GM19025 (cell line): ENCODE measurements at regions not wholly inside any gene's neighbourhood (a gene's known extent, or its start where the extent isn't known, plus 50 kb on each side); places are given as distances from the start of the nearest gene placed in this dataset.
"Not testable (repeated sequence)": the region's sequence is repeated elsewhere in the genome, so short reads cannot be mapped to it uniquely, and the experiment has no call there.

Experiments
- ATAC-seq: cut with Tn5 transposase; IDR thresholded peaks from one replicate; pipeline ENCODE4 v1.9.1; 2021; ENCODE audit warnings: mild to moderate bottlenecking, low read depth, moderate library complexity; ENCODE audit not compliant: unreplicated experiment

DNA sequence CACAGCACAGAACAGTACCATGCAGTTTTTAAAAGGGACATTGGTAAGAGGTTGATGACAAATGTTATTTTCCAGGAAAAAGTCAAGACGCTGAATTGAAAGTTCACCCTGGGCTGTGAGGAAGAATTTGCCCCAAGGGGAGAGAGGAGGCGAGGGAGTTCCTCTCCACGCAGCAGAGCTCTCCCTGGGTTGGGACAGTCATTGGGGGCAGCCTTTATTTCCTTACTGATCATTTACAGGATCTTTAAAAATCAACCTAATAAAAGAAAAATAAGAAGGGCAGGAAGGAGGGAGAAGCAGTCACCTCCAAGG, 49.9 kb upstream of the WNT7B start:
- ATAC-seq = no peak

DNA sequence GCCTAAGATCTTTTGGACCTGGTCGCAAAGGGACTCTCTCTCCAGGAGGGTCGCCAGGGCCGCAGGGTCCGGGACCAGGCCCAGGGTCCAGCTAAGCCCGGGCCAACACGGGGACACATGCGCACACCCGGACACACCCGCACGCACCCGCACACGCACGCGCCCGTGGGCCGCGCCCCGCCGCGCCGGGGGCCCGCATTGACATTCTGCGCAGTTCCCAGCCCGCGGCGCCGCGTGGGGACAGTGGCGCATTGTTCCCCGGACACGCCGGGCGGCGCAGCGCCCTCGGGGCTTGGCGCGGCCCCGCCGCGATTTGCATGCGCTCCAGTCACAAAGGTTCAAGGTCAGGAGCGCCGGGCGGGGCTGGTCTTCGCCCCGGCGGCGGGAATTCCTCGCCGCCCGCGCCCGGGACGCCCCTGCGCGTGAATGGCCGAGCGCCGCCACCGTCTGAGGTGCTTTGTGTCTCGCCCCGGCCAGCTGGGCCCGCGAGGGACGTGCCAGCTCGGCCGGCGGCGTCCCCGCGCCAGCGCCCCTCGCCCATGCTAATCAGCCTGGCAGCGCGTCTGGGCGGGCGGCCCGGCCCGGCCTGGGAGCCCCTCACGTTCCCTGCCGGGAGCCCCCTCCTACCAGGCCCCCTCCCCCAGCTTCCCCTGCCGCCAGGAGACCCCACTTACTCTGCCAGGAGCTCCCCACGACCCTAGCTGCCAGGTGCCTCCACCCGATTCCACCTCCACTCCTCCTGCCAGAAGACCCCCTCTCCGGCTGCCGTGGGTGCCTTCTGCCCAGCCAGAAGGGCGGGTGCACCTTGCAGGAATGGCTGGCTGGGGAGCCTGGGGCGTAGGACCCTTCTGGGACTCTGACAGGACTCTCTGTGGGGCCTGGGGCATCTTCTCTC, 50.5 kb upstream of the WNT7B start:
- ATAC-seq = no peak

- ATAC-seq = no peak
Observed at GRCh38 chr22:46028106-46028991, 51.4 kb upstream of the WNT7B start.

DNA sequence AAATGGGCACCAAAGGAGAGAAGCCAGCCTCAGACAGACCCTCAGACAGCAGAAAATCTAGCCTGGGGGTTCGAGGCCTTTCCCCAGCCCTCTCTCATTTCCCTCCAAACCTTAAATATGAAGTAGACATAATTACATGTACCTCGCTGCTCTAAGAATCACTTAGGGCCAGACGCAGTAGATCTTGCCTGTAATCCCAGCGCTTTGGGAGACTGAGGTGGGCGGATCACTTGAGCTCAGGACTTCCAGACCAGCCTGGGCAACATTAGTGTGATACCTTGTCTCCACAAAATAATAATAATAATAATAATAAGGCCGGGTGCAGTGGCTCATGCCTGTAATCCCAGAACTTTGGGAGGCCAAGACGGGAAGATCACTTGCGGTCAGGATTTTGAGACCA, 52.1 kb upstream of the WNT7B start:
- no peak for ATAC-seq

DNA sequence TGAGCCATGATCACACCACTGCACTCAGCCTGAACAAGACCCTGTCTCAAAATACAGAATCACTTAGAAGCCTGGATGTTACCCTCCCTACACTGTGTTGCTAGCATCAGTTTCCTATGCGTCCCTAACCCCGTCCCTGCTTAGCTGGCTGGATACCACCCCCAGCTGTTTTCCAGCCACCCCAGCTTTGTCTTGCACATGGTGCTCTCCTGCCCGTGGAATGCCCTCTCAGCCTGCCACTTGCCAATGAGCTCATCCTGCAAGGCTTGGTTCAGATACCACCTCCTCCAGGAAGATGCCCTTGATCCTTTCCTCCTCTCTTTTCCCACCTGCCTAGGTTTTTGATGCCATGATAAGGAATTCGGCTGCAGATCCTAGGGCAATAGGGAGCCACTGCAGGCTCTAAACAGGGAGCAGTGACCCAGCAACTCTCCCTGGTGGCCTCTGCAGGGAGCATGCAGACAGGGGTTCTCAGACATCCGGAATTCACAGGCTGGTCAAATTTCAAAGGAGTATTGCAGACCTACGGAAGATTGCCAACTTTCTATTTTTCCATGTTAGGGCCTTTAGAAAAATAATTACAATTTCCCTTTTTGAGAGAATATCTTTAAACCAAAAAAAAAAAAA, 52.7 kb upstream of the WNT7B start:
- no peak for ATAC-seq

GRCh38 chr22:46030231-46030880, 53.4 kb upstream of the WNT7B start:
- no peak for ATAC-seq

- ATAC-seq = no peak
Observed at GRCh38 chr22:46031066-46031465, 54.1 kb upstream of the WNT7B start.

- ATAC-seq = no peak
Observed at GRCh38 chr22:46031557-46031956, 54.6 kb upstream of the WNT7B start.

GRCh38 chr22:46031965-46032851, 55.2 kb upstream of the WNT7B start:
- ATAC-seq = no peak

DNA sequence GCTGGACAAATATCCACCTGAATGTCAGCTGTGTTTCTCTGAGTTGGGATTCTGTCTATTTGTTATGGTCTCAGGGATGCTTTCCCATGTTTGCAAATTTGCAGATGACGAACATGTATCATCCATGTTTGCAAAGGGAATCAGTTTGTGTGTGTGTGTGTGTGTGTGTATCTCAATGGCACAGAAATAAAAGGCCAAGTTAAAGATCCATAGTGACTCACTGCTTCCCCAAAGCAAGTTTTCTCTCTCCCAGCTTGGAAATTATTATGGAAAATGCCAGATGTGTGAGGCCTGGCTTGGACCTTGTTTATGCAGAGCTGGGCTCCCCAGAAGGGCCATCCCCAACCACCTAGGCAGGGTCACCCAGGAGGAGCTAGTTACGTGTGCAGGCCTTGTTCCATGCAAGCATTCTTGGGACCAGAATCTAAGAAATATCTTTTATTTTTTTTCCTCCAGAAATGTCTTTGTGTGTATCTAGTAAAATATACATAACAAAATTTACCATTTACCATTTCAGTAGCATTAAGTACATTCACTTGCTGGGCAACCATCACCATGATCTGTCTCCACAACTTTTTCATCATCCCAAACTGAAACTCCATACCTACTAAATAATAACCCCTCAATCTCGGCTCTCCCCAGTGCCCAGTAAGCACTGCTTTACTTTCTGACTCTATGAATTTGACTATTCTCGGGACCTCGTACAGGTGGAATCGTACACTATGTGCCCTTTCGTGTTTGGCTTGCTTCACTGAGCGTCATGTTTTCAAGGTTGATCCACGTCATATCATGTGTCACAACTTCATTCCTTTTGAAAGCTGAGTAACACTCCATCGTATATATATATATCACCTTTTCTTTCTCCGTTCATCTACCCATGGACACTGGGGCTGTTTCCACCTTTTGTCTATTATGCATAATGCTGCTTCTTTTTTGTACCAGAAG, 56.6 kb upstream of the WNT7B start:
- ATAC-seq = no peak

DNA sequence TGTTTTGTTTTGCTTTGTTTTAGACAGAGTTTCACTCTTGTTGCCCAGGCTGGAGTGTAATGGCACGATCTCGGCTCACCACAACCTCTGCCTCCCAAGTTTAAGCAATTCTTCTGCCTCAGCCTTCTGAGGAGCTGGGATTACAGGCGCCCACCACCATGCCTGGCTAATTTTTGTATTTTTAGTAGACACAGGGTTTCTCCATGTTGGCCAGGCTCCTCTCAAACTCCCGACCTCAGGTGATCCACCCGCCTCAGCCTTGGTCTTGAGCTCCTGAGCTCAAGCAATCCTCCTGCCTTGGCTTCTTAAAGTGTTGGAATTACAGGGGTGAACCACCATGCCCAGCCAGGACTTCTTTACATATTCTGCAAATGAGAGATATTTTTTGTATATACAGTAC, 57.5 kb upstream of the WNT7B start:
- not testable (repeated sequence) for ATAC-seq

DNA sequence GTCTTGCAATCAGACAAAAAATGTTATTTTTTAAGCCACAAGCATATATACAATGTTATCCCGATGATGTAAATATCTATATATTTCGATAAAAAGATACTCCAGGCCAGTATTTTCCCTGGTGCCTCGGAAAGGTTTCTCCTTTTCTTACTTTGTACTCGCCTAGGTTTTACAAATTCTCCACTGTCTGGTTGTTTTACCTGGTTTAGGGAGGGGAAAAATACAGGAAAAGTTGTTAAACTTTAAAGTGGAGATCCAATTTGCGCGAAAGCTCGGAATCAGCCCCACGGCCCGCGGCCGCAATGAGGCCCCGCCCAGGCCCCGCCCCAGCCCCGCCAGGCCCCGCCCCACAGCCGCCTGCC, 58.4 kb upstream of the WNT7B start:
- ATAC-seq = no peak

GRCh38 chr22:46035742-46036557, 59.0 kb upstream of the WNT7B start:
- ATAC-seq = peak; percentile 93

DNA sequence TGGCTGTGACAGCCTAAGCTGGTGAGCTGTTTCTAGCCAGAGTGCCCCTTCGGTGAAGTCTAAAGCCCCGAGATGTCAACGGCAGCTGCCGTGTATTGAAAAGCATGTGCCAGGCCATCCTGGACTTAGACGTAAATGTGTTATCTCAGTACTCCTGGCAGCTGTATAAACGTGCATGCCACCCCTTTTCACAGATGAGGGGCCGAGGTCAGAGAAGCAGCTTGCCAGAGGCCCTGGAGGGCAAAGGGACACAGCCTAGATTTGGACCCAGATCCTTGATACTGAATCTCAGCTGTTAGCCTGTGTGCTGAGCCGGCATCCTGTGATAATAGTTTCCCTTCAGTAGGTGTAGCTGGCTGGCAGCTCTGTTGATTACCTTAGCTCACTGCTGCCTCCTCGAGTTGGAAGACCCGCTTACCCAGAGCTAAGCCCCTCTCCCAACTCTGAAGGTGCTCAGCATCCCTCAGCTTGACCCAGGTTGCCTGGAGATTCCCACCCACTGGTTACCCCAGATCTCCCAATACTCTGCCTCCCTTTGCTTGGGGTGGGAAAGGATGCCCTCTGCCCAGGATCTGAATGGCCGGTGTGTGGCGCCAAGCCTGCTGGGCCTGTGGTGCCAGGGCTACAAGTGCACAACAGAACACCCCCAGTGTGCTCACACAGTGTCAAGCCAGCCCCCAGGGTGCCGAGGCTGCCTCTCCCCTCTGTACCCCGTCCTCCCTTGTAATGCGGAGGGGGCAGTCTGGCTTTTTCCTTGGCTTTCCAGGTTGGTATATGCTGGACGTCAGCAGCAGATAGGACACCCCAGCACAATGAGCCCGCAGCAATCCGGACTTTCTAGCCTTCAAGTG, 59.8 kb upstream of the WNT7B start:
- ATAC-seq = no peak

GRCh38 chr22:46038174-46038487, 61.2 kb upstream of the WNT7B start:
- no peak for ATAC-seq

- ATAC-seq = no peak
Observed at GRCh38 chr22:46038516-46039430, 61.8 kb upstream of the WNT7B start.
